GM12878 (cell line): ENCODE measurements at regions not wholly inside any gene's neighbourhood (a gene's known extent, or its start where the extent isn't known, plus 50 kb on each side); places are given as distances from the start of the nearest gene placed in this dataset.

Experiments used
- BHLHE40 ChIP-seq, 2 experiments: fragments of 450-650 bp in 1 of 2; IDR thresholded peaks; 2 replicates each; pipeline ENCODE4 v1.6.1; 2011 to 2017; ENCODE audit warnings: low read depth in 2 of 2, borderline replicate concordance in 1 of 2, improper control_type of control experiment in 1 of 2, low read length in 1 of 2, mild to moderate bottlenecking in 1 of 2
- CTCF ChIP-seq, 3 experiments: IDR thresholded peaks in 2 of 3; conservative IDR thresholded peaks in 1 of 3; 2 replicates each; pipeline ENCODE4 v1.5.1; 2011; ENCODE audit warnings: low read depth in 3 of 3, low read length in 3 of 3, mild to moderate bottlenecking in 3 of 3, control low read depth in 2 of 3, moderate library complexity in 2 of 3, inconsistent platforms in 1 of 3, mixed read lengths in 1 of 3; ENCODE audit not compliant: control insufficient read depth in 2 of 3, insufficient read depth in 1 of 3; ENCODE audit errors: extremely low read depth in 1 of 3
- E2F8 ChIP-seq: fragments of 450-650 bp; IDR thresholded peaks from 2 replicates; pipeline ENCODE4 v1.6.1; 2018; ENCODE audit warnings: mild to moderate bottlenecking, low read depth, moderate library complexity; ENCODE audit not compliant: partially characterized antibody
- EED ChIP-seq: sonication (generic); IDR thresholded peaks from 2 replicates; pipeline ENCODE4 v1.6.1; 2016; ENCODE audit warnings: antibody characterized with exemption, low read depth
- EP300 ChIP-seq, 2 experiments: fragments of 150-350 bp in 1 of 2; IDR thresholded peaks; 2 replicates each; pipeline ENCODE4 v1.6.1; 2011 to 2012; ENCODE audit warnings: low read depth in 2 of 2, low read length in 2 of 2, borderline replicate concordance in 1 of 2, improper control_type of control experiment in 1 of 2, inconsistent platforms in 1 of 2; ENCODE audit not compliant: control insufficient read depth in 1 of 2
- MLLT1 ChIP-seq: fragments of 450-650 bp; IDR thresholded peaks from 2 replicates; pipeline ENCODE4 v1.6.1; 2016; ENCODE audit warnings: mild to moderate bottlenecking
- MXI1 ChIP-seq: fragments of 150-350 bp; IDR thresholded peaks from 2 replicates; pipeline ENCODE4 v1.6.1; 2011; ENCODE audit warnings: low read depth, mild to moderate bottlenecking, inconsistent platforms, low read length, improper control_type of control experiment
- POLR2A ChIP-seq: IDR thresholded peaks from 2 replicates; pipeline ENCODE4 v1.6.1; 2011; ENCODE audit warnings: low read depth, mild to moderate bottlenecking, low read length
- RAD21 ChIP-seq: IDR thresholded peaks from 2 replicates; pipeline ENCODE4 v1.6.1; 2011; ENCODE audit warnings: mild to moderate bottlenecking, low read depth, low read length, moderate library complexity; ENCODE audit not compliant: insufficient read depth

DNA sequence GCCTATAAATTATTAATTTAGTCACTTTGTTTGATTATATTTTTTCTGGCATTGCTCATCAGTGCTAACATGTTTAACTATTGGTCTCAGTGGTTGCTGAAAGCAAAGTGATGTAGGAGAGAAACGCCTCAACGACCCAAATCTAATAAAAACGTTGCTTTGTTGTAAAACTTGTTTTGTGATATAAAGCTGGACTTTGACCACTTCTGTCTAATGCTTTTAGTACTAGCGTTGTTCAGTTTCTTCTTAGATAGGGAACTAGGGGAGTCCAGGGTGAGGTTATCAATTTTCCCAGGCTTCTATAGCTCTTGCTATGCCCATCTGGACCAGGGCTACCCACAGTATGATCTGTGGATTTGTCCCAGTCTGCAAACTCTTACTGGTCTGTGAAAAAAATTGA lies 80.6 kb upstream of the TBC1D5 start:
- no peak for TF ChIP-seq MLLT1
- TF ChIP-seq EP300 (IDR thresholded peaks at IDR 0.05; ENCODE audit: borderline replicate concordance in 1 of 2, control insufficient read depth in 1 of 2, low read depth in 2 of 2, low read length in 2 of 2): no peak
- no peak for TF ChIP-seq BHLHE40 (IDR thresholded peaks at IDR 0.05; ENCODE audit: borderline replicate concordance in 1 of 2, low read depth in 2 of 2, low read length in 1 of 2)
- TF ChIP-seq CTCF (IDR thresholded peaks at IDR 0.05 in 2 of 3, conservative IDR thresholded peaks at IDR 0.05 in 1 of 3; ENCODE audit: control insufficient read depth in 2 of 3, extremely low read depth in 1 of 3, insufficient read depth in 1 of 3, low read depth in 3 of 3, low read length in 3 of 3): no peak
- TF ChIP-seq RAD21: no peak
- TF ChIP-seq POLR2A: no peak
- TF ChIP-seq MXI1: no peak
- TF ChIP-seq E2F8: no peak
- no peak for TF ChIP-seq EED
